ENCODE measurements at regions not wholly inside any gene's neighbourhood (a gene's known extent, or its start where the extent isn't known, plus 50 kb on each side); places are given as distances from the start of the nearest gene placed in this dataset.

DNA sequence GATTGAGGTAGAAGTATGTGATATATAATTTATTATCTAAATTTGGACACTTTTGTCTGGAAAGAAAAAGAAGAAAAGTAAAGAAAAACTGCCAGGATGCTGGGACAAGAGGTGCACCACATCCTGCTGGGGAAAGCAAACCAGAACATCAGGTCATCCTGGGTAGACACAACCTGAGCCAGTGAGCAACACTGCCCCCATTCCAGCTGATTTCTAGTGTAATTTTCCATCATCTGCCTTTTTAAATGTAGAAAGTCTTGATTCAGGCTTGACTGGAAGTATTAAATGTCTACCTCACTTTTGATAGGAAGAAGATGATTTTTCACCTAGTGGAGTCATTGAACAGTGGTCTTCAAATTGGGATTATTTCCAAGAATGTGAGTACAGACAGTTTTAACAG, 1164.5 kb upstream of the CITED2 start:
- TF ChIP-seq, protein P1, sequence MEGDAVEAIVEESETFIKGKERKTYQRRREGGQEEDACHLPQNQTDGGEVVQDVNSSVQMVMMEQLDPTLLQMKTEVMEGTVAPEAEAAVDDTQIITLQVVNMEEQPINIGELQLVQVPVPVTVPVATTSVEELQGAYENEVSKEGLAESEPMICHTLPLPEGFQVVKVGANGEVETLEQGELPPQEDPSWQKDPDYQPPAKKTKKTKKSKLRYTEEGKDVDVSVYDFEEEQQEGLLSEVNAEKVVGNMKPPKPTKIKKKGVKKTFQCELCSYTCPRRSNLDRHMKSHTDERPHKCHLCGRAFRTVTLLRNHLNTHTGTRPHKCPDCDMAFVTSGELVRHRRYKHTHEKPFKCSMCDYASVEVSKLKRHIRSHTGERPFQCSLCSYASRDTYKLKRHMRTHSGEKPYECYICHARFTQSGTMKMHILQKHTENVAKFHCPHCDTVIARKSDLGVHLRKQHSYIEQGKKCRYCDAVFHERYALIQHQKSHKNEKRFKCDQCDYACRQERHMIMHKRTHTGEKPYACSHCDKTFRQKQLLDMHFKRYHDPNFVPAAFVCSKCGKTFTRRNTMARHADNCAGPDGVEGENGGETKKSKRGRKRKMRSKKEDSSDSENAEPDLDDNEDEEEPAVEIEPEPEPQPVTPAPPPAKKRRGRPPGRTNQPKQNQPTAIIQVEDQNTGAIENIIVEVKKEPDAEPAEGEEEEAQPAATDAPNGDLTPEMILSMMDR (IDR thresholded peaks at IDR 0.05; ENCODE audit: insufficient read depth, low read length, poor library complexity, severe bottlenecking), result no peak
- TF ChIP-seq EZH2phosphoT487 (conservative IDR thresholded peaks at IDR 0.05; ENCODE audit: low read length), result no peak
